Kidney (tissue), 13 donors: ENCODE measurements at regions not wholly inside any gene's neighbourhood (a gene's known extent, or its start where the extent isn't known, plus 50 kb on each side); places are given as distances from the start of the nearest gene placed in this dataset.

Experiments
- DNase-seq, 5 donors: peaks; one replicate each; pipeline ENCODE4 v3.0.0-alpha.2; 2013 to 2020
- FAIRE-seq: peaks from 2 replicates; lab custom pipeline; 2012; peaks lifted over from hg19 to GRCh38; lab: Jason Lieb, UNC
- H3K27ac ChIP-seq, 2 donors: one replicate each; pipeline ENCODE4 v1.7.0; 2013; ENCODE audit warnings: low read depth in 2 of 2, low read length in 2 of 2, inconsistent platforms in 1 of 2
- H3K27me3 ChIP-seq: one replicate; pipeline ENCODE4 v1.7.1; 2013; ENCODE audit warnings: low read length, inconsistent platforms; ENCODE audit not compliant: control insufficient read depth, insufficient read depth
- H3K36me3 ChIP-seq, 3 donors: one replicate each; pipeline versions ENCODE4 v1.7.0 to v1.7.1; 2013; ENCODE audit warnings: low read length in 3 of 3, control low read depth in 1 of 3, inconsistent platforms in 1 of 3; ENCODE audit not compliant: insufficient read depth in 3 of 3, control insufficient read depth in 2 of 3
- H3K4me1 ChIP-seq, 3 donors: one replicate each; pipeline versions ENCODE4 v1.7.0 to v1.7.1; 2013; ENCODE audit warnings: low read length in 3 of 3, inconsistent platforms in 1 of 3, low read depth in 1 of 3; ENCODE audit not compliant: control insufficient read depth in 2 of 3, insufficient read depth in 2 of 3
- H3K4me3 ChIP-seq, 3 donors: one replicate each; pipeline versions ENCODE4 v1.7.0 to v1.8.1; 2013; ENCODE audit warnings: low read length in 3 of 3, control low read depth in 1 of 3, inconsistent platforms in 1 of 3
- H3K9ac ChIP-seq, 3 donors: one replicate each; pipeline versions ENCODE4 v1.7.0 to v1.7.1; 2013; ENCODE audit warnings: low read length in 3 of 3, control low read depth in 1 of 3, inconsistent platforms in 1 of 3
- H3K9me3 ChIP-seq, 3 donors: one replicate each; pipeline versions ENCODE4 v1.7.0 to v1.7.1; 2013; ENCODE audit warnings: low read length in 3 of 3, control low read depth in 1 of 3, inconsistent platforms in 1 of 3; ENCODE audit not compliant: control insufficient read depth in 2 of 3, insufficient read depth in 1 of 3
- intact Hi-C: fragments of 100-400 bp; cut with DNase I; formaldehyde crosslinking; loops from one replicate; pipeline ENCODE4 v1.11.1; 2022
- TF ChIP-seq, protein P1 (sequence below): IDR thresholded peaks from 3 replicates; pipeline ENCODE4 v1.5.1; 2012; ENCODE audit warnings: mild to moderate bottlenecking, moderate library complexity, borderline replicate concordance; ENCODE audit not compliant: insufficient read depth; ENCODE audit errors: extremely low read depth
- donor health status: control.
- donor health status: control.
- donor health status: control.
- donor health status: control.
- donor health status: control.
- donor health status: DM: yes; HTN: yes; CAD: no.
- donor health status: Normal renal cell carcinoma (clear cell type).

GRCh38 chr4:81891005-81891996 lies 419.6 kb upstream of the RASGEF1B start:
- no peaks in the 10 kb centered on the region for H3K36me3 ChIP-seq
- H3K9me3 ChIP-seq, result no peaks in the 10 kb centered on the region
- H3K4me3 ChIP-seq, result no peak overlapping the region
- no peak overlapping the region for H3K27ac ChIP-seq
- DNase-seq (no peak), FAIRE-seq (no peak)
- H3K27me3 ChIP-seq, result no peaks in the 10 kb centered on the region
- no peak overlapping the region for H3K9ac ChIP-seq
- H3K4me1 ChIP-seq, result no peaks in the 10 kb centered on the region
- intact Hi-C loops, result no loop called here
- TF ChIP-seq, protein P1, sequence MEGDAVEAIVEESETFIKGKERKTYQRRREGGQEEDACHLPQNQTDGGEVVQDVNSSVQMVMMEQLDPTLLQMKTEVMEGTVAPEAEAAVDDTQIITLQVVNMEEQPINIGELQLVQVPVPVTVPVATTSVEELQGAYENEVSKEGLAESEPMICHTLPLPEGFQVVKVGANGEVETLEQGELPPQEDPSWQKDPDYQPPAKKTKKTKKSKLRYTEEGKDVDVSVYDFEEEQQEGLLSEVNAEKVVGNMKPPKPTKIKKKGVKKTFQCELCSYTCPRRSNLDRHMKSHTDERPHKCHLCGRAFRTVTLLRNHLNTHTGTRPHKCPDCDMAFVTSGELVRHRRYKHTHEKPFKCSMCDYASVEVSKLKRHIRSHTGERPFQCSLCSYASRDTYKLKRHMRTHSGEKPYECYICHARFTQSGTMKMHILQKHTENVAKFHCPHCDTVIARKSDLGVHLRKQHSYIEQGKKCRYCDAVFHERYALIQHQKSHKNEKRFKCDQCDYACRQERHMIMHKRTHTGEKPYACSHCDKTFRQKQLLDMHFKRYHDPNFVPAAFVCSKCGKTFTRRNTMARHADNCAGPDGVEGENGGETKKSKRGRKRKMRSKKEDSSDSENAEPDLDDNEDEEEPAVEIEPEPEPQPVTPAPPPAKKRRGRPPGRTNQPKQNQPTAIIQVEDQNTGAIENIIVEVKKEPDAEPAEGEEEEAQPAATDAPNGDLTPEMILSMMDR, result no peak

GRCh38 chr4:81884986-81885385 lies 413.3 kb upstream of the RASGEF1B start:
- H3K27me3 ChIP-seq, result no peaks in the 10 kb centered on the region
- H3K4me3 ChIP-seq, result no peak overlapping the region
- H3K27ac ChIP-seq, result no peak overlapping the region
- H3K36me3 ChIP-seq, result no peaks in the 10 kb centered on the region
- H3K9ac ChIP-seq, result no peak overlapping the region
- FAIRE-seq, result no peak
- TF ChIP-seq, protein P1, result no peak
- no peaks in the 10 kb centered on the region for H3K9me3 ChIP-seq
- peaks cover 0 to 14% (median 2%) of the 10 kb centered on the region in 3 donors for H3K4me1 ChIP-seq
- DNase-seq, result no peak
- intact Hi-C loops, result no loop called here

- Histone ChIP-seq H3K27ac (no peak overlapping the region), H3K4me3 (no peak overlapping the region), H3K36me3 (no peaks in the 10 kb centered on the region), H3K27me3 (no peaks in the 10 kb centered on the region), H3K9ac (no peak overlapping the region), H3K9me3 (no peaks in the 10 kb centered on the region), H3K4me1 (peaks cover 0 to 14% (median 2%) of the 10 kb centered on the region in 3 donors)
- TF ChIP-seq, protein P1, result no peak
- intact Hi-C loops, result no loop called here
- FAIRE-seq (no peak), DNase-seq (no peak)
These were observed 412.1 kb upstream of the RASGEF1B start for GRCh38 chr4:81883530-81884450.
